Endothelial cell of umbilical vein (primary cell): ENCODE measurements at regions not wholly inside any gene's neighbourhood (a gene's known extent, or its start where the extent isn't known, plus 50 kb on each side); places are given as distances from the start of the nearest gene placed in this dataset.

ENCODE experiments used
- BruUV-seq: library from RNA; stranded (reverse); fragments of 400-500 nt; replicated peaks from 2 replicates; lab custom pipeline; 2021; lab: Mats Ljungman, UMichigan
- CTCF ChIA-PET: fragments of 300-600, 350-600 bp; sonication (Branson Sonifier 250); formaldehyde crosslinking; loops from one replicate; lab custom pipeline; 2021; ENCODE audit warnings: antibody characterized with exemption, inconsistent platforms; lab: Charles Lee
- POLR2A ChIA-PET: fragments of 300-600, 350-600 bp; sonication (Branson Sonifier 250); formaldehyde crosslinking; loops from one replicate; lab custom pipeline; 2021; ENCODE audit warnings: antibody characterized with exemption, inconsistent platforms; lab: Charles Lee
- DNase-seq: peaks from one replicate; pipeline ENCODE4 v3.0.0-alpha.2; 2011; ENCODE audit warnings: low read depth, low spot score
- FAIRE-seq: peaks from 2 replicates; lab custom pipeline; 2011; peaks lifted over from hg19 to GRCh38; lab: Jason Lieb, UNC
- H2AFZ ChIP-seq: 2 replicates; pipeline ENCODE4 v1.6.0; 2012; ENCODE audit warnings: low read depth, low read length, control low read depth, inconsistent platforms
- H3K27ac ChIP-seq: 2 replicates; pipeline ENCODE4 v1.5.1; 2011; ENCODE audit warnings: low read depth, mild to moderate bottlenecking, control low read depth, low read length, moderate library complexity; ENCODE audit not compliant: insufficient read depth
- H3K27me3 ChIP-seq, 2 experiments: 2 replicates each; pipeline versions ENCODE4 v1.6.0 to v1.6.1; 2011; ENCODE audit warnings: low read length in 2 of 2, mixed read lengths in 1 of 2; ENCODE audit not compliant: control insufficient read depth in 2 of 2, insufficient read depth in 2 of 2
- H3K36me3 ChIP-seq, 2 experiments: 2 replicates in 1 of 2; 3 replicates in 1 of 2; pipeline ENCODE4 v1.5.1; 2011; ENCODE audit warnings: low read length in 2 of 2, mild to moderate bottlenecking in 1 of 2, moderate library complexity in 1 of 2; ENCODE audit not compliant: control insufficient read depth in 2 of 2, insufficient read depth in 2 of 2; ENCODE audit errors: extremely low read depth in 1 of 2
- H3K4me1 ChIP-seq: 3 replicates; pipeline ENCODE4 v1.5.1; 2011; ENCODE audit warnings: mild to moderate bottlenecking, low read length; ENCODE audit not compliant: control insufficient read depth, insufficient read depth; ENCODE audit errors: extremely low read depth
- H3K4me2 ChIP-seq: 2 replicates; pipeline ENCODE4 v1.6.1; 2011; ENCODE audit warnings: low read length, control low read depth, mixed read lengths; ENCODE audit not compliant: insufficient read depth
- H3K4me3 ChIP-seq, 3 experiments: fragments of 200-600 bp in 1 of 3; sonication (generic), shearing (Covaris generic) in 1 of 3; replicated peaks in 1 of 3; 2 replicates each; pipeline ENCODE4 v1.5.1; 2011 to 2016; ENCODE audit warnings: control low read depth in 3 of 3, low read length in 3 of 3, mild to moderate bottlenecking in 2 of 3, inconsistent platforms in 1 of 3, low read depth in 1 of 3, moderate library complexity in 1 of 3; ENCODE audit not compliant: insufficient read depth in 1 of 3
- H3K79me2 ChIP-seq: 2 replicates; pipeline ENCODE4 v1.6.0; 2012; ENCODE audit warnings: low read length, inconsistent platforms; ENCODE audit not compliant: control insufficient read depth, insufficient read depth
- H3K9ac ChIP-seq: replicated peaks from 2 replicates; pipeline ENCODE3; 2011; ENCODE audit warnings: low read length, control low read depth; ENCODE audit not compliant: insufficient read depth; ENCODE audit errors: extremely low read depth
- H3K9me1 ChIP-seq: replicated peaks from 3 replicates; pipeline ENCODE4 v1.6.0; 2011; ENCODE audit warnings: mild to moderate bottlenecking, low read length; ENCODE audit not compliant: control insufficient read depth, insufficient read depth; ENCODE audit errors: extremely low read depth
- H3K9me3 ChIP-seq: replicated peaks from 2 replicates; pipeline ENCODE4 v1.5.1; 2012; ENCODE audit warnings: low read length, inconsistent platforms; ENCODE audit not compliant: control insufficient read depth, insufficient read depth
- H4K20me1 ChIP-seq: replicated peaks from 2 replicates; pipeline ENCODE3; 2011; ENCODE audit warnings: mild to moderate bottlenecking, low read length; ENCODE audit not compliant: control insufficient read depth, insufficient read depth; ENCODE audit errors: extremely low read depth
- EZH2 ChIP-seq: IDR thresholded peaks from 2 replicates; pipeline ENCODE4 v1.6.1; 2012; ENCODE audit warnings: borderline replicate concordance, low read depth, mild to moderate bottlenecking, moderate library complexity, low read length, inconsistent platforms; ENCODE audit not compliant: severe bottlenecking
- FOS ChIP-seq: IDR thresholded peaks from 2 replicates; pipeline ENCODE4 v1.6.1; 2011; ENCODE audit warnings: mild to moderate bottlenecking, low read length, moderate library complexity, borderline replicate concordance; ENCODE audit not compliant: insufficient read depth
- GATA2 ChIP-seq: IDR thresholded peaks from 2 replicates; pipeline ENCODE4 v1.7.0; 2011; ENCODE audit warnings: low read depth, mild to moderate bottlenecking, moderate library complexity, mixed read lengths, low read length; ENCODE audit not compliant: insufficient read length, insufficient read depth
- JUN ChIP-seq: IDR thresholded peaks from 2 replicates; pipeline ENCODE4 v1.6.1; 2011; ENCODE audit warnings: borderline replicate concordance, low read depth; ENCODE audit not compliant: insufficient read length, insufficient read depth
- MYC ChIP-seq: IDR thresholded peaks from one replicate; pipeline ENCODE4 v1.6.1; 2011; ENCODE audit warnings: mild to moderate bottlenecking, low read depth, low read length
- POLR2A ChIP-seq: IDR thresholded peaks from 2 replicates; pipeline ENCODE4 v1.6.1; 2012; ENCODE audit warnings: low read depth, mild to moderate bottlenecking, control low read depth, low read length
- POLR2AphosphoS5 ChIP-seq: IDR thresholded peaks from 2 replicates; pipeline ENCODE4 v1.6.1; 2012; ENCODE audit warnings: low read depth, mild to moderate bottlenecking, control low read depth, low read length, moderate library complexity; ENCODE audit not compliant: insufficient read depth
- dilution Hi-C: fragments of 300-500 bp; cut with MboI; formaldehyde crosslinking; loops from one replicate; pipeline ENCODE4 v1.15.0; 2019; ENCODE audit warnings: low sequenced_read_pairs; ENCODE audit not compliant: extremely low pct_ligation_motif_present
- intact Hi-C: fragments of 100-400 bp; cut with micrococcal nuclease; formaldehyde crosslinking; loops from one replicate; pipeline ENCODE4 v1.10.0; 2022
- TF ChIP-seq, protein P1 (sequence below), 2 donors: IDR thresholded peaks; 1 replicate in 1 of 2; 2 replicates in 1 of 2; pipeline ENCODE4 v1.5.1; 2011; ENCODE audit warnings: low read length in 2 of 2, mild to moderate bottlenecking in 2 of 2, moderate library complexity in 2 of 2, control low read depth in 1 of 2, inconsistent platforms in 1 of 2, low read depth in 1 of 2; ENCODE audit not compliant: insufficient read depth in 1 of 2; ENCODE audit errors: extremely low read depth in 1 of 2
- TF ChIP-seq, protein P2 (sequence below): IDR thresholded peaks from 2 replicates; pipeline ENCODE4 v1.6.1; 2011; ENCODE audit not compliant: insufficient read depth, insufficient read length

DNA sequence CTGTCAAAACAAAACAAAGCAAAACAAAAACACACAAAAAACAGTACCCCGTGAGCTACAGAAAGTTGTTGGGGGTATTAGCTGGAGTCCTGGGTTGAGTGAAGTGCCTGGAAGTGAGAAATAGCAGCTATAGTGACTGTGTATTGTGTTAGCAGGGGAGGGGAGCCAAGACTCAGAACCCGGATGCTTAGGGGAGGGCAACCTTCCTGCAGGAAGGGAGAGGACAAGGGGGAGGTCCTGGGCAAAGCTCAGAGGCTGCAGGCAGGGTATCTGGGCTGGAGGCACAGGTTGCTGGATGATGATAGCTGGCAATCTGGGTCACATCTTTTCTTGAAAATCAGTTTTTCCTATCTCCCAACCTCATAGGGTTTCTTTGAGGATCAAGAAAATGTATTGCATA is 75.8 kb upstream of the PARD3 start:
- no TSS peak for BruUV-seq
- intact Hi-C loops (no loop called here), dilution Hi-C loops (no loop called here)
- H3K4me1 ChIP-seq, result no peaks in the 10 kb centered on the region
- H3K9me1 ChIP-seq, result no peaks in the 10 kb centered on the region
- no peaks in the 10 kb centered on the region for H3K9me3 ChIP-seq
- no peaks in the 10 kb centered on the region for H4K20me1 ChIP-seq
- no peaks in the 10 kb centered on the region for H3K79me2 ChIP-seq
- FAIRE-seq, result no peak
- peak overlapping the region; percentile 6 for H2AFZ ChIP-seq
- peaks cover 0 to 1% of the 10 kb centered on the region in 2 experiments for H3K27me3 ChIP-seq
- TF ChIP-seq JUN (no peak), EZH2 (no peak), MYC (no peak), POLR2A (no peak), POLR2AphosphoS5 (no peak), FOS (no peak), GATA2 (no peak)
- TF ChIP-seq, protein P1, sequence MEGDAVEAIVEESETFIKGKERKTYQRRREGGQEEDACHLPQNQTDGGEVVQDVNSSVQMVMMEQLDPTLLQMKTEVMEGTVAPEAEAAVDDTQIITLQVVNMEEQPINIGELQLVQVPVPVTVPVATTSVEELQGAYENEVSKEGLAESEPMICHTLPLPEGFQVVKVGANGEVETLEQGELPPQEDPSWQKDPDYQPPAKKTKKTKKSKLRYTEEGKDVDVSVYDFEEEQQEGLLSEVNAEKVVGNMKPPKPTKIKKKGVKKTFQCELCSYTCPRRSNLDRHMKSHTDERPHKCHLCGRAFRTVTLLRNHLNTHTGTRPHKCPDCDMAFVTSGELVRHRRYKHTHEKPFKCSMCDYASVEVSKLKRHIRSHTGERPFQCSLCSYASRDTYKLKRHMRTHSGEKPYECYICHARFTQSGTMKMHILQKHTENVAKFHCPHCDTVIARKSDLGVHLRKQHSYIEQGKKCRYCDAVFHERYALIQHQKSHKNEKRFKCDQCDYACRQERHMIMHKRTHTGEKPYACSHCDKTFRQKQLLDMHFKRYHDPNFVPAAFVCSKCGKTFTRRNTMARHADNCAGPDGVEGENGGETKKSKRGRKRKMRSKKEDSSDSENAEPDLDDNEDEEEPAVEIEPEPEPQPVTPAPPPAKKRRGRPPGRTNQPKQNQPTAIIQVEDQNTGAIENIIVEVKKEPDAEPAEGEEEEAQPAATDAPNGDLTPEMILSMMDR (IDR thresholded peaks at IDR 0.05; ENCODE audit: extremely low read depth in 1 of 2, insufficient read depth in 1 of 2, low read depth in 1 of 2, low read length in 2 of 2), result no peak
- TF ChIP-seq, protein P2, sequence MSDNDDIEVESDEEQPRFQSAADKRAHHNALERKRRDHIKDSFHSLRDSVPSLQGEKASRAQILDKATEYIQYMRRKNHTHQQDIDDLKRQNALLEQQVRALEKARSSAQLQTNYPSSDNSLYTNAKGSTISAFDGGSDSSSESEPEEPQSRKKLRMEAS, result no peak
- no peak overlapping the region for H3K9ac ChIP-seq
- H3K4me3 ChIP-seq, result no peak overlapping the region
- no peak overlapping the region for H3K4me2 ChIP-seq
- CTCF ChIA-PET, result interaction anchor here (0.6 kb wide), 1 partner anchor 361 kb away, joined by 3 read pairs; no protein-coding TSS in a partner anchor
- POLR2A ChIA-PET, result no interaction called here
- H3K27ac ChIP-seq, result no peak overlapping the region
- H3K36me3 ChIP-seq, result no peaks in the 10 kb centered on the region
- peak; percentile 30 for DNase-seq
